H1 (cell line): ENCODE measurements at regions not wholly inside any gene's neighbourhood (a gene's known extent, or its start where the extent isn't known, plus 50 kb on each side); places are given as distances from the start of the nearest gene placed in this dataset.

Source experiments
- CTCF ChIA-PET: fragments of 300-600 bp; sonication (Branson Sonifier 250); formaldehyde crosslinking; loops from one replicate; lab custom pipeline; 2021; ENCODE audit not compliant: partially characterized antibody; lab: Charles Lee
- POLR2A ChIA-PET: fragments of 300-600 bp; sonication (Branson Sonifier 250); formaldehyde crosslinking; loops from one replicate; lab custom pipeline; 2021; ENCODE audit warnings: inconsistent platforms; ENCODE audit not compliant: partially characterized antibody; lab: Charles Lee
- DNase-seq, 2 experiments: peaks; one replicate each; pipeline versions ENCODE4 v3.0.0 to v3.0.0-alpha.2; 2010 to 2022; ENCODE audit warnings: low spot score in 2 of 2, low read depth in 1 of 2, mixed read lengths in 1 of 2
- FAIRE-seq: peaks from 2 replicates; lab custom pipeline; 2011; peaks lifted over from hg19 to GRCh38; lab: Jason Lieb, UNC
- H2AFZ ChIP-seq: 2 replicates; pipeline ENCODE4 v1.8.1; 2012; ENCODE audit warnings: low read length, inconsistent platforms
- H2AK5ac ChIP-seq: 2 replicates; pipeline ENCODE4 v1.6.1; 2013; ENCODE audit warnings: low read depth, low read length
- H2BK120ac ChIP-seq: replicated peaks from 2 replicates; pipeline ENCODE3; 2013; ENCODE audit warnings: low read depth, low read length, inconsistent platforms
- H2BK12ac ChIP-seq: 2 replicates; pipeline ENCODE4 v1.6.1; 2013; ENCODE audit warnings: low read depth, low read length
- H2BK15ac ChIP-seq: 2 replicates; pipeline ENCODE4 v1.6.1; 2013; ENCODE audit warnings: low read length
- H2BK20ac ChIP-seq: 2 replicates; pipeline ENCODE4 v1.6.1; 2013; ENCODE audit warnings: low read length
- H2BK5ac ChIP-seq: 2 replicates; pipeline ENCODE4 v1.6.1; 2013; ENCODE audit warnings: low read depth, low read length
- H3K14ac ChIP-seq: 2 replicates; pipeline ENCODE4 v1.6.1; 2013; ENCODE audit warnings: inconsistent platforms; ENCODE audit not compliant: insufficient read length
- H3K18ac ChIP-seq: 2 replicates; pipeline ENCODE4 v1.6.1; 2013; ENCODE audit warnings: low read length; ENCODE audit errors: extremely low read depth
- H3K23ac ChIP-seq: 2 replicates; pipeline ENCODE4 v1.6.1; 2013; ENCODE audit warnings: inconsistent platforms; ENCODE audit not compliant: insufficient read length
- H3K23me2 ChIP-seq: 2 replicates; pipeline ENCODE4 v1.6.1; 2013; ENCODE audit warnings: low read depth, low read length
- H3K27ac ChIP-seq: 2 replicates; pipeline ENCODE4 v1.6.1; 2011; ENCODE audit warnings: low read depth, low read length, inconsistent platforms
- H3K27me3 ChIP-seq, 4 experiments: replicated peaks in 1 of 4; 1 replicate in 1 of 4; 2 replicates in 3 of 4; pipeline versions ENCODE4 v1.6.1 to v1.8.1; 2011 to 2013; ENCODE audit warnings: low read length in 3 of 4, mild to moderate bottlenecking in 3 of 4, inconsistent platforms in 2 of 4, mixed read lengths in 2 of 4, moderate library complexity in 1 of 4; ENCODE audit not compliant: control insufficient read depth in 3 of 4, insufficient read depth in 3 of 4; ENCODE audit errors: extremely low read depth in 1 of 4
- H3K36me3 ChIP-seq, 4 experiments: 2 replicates each; pipeline versions ENCODE4 v1.6.1 to v1.8.1; 2011 to 2013; ENCODE audit warnings: mild to moderate bottlenecking in 4 of 4, low read length in 3 of 4, moderate library complexity in 2 of 4, control low read depth in 1 of 4, inconsistent platforms in 1 of 4; ENCODE audit not compliant: insufficient read depth in 4 of 4, control insufficient read depth in 2 of 4
- H3K4ac ChIP-seq: replicated peaks from 2 replicates; pipeline ENCODE3; 2013; ENCODE audit warnings: low read length, low read depth, mixed read lengths, inconsistent platforms; ENCODE audit not compliant: insufficient read length
- H3K4me1 ChIP-seq, 4 experiments: replicated peaks in 1 of 4; 1 replicate in 1 of 4; 2 replicates in 3 of 4; pipeline versions ENCODE4 v1.6.1 to v1.8.1; 2011 to 2013; ENCODE audit warnings: low read length in 3 of 4, inconsistent platforms in 2 of 4, mixed read lengths in 1 of 4; ENCODE audit not compliant: insufficient read depth in 4 of 4, control insufficient read depth in 3 of 4
- H3K4me2 ChIP-seq, 2 experiments: 2 replicates each; pipeline versions ENCODE4 v1.6.1 to v1.8.1; 2011 to 2013; ENCODE audit warnings: low read depth in 2 of 2, low read length in 2 of 2, control low read depth in 1 of 2, inconsistent platforms in 1 of 2, mild to moderate bottlenecking in 1 of 2; ENCODE audit not compliant: insufficient read depth in 1 of 2
- H3K4me3 ChIP-seq, 4 experiments: fragments of 200-600, 300-600 bp in 1 of 4; sonication (generic), shearing (Covaris generic), sonication (Bioruptor Twin) in 1 of 4; 2 replicates each; pipeline versions ENCODE4 v1.5.1 to v1.8.1; 2011 to 2016; ENCODE audit warnings: low read length in 4 of 4, low read depth in 3 of 4, control low read depth in 2 of 4, inconsistent platforms in 2 of 4, mild to moderate bottlenecking in 2 of 4, mixed read lengths in 1 of 4, moderate library complexity in 1 of 4; ENCODE audit not compliant: insufficient read depth in 2 of 4; ENCODE audit errors: extremely low read depth in 1 of 4
- H3K56ac ChIP-seq: replicated peaks from 2 replicates; pipeline ENCODE3; 2013; ENCODE audit warnings: low read depth, mild to moderate bottlenecking, mixed read lengths, low read length, inconsistent platforms; ENCODE audit not compliant: insufficient read length
- H3K79me1 ChIP-seq: 2 replicates; pipeline ENCODE4 v1.6.1; 2013; ENCODE audit warnings: low read depth, low read length, control low read depth
- H3K79me2 ChIP-seq, 2 experiments: 2 replicates each; pipeline versions ENCODE4 v1.6.1 to v1.8.1; 2012 to 2013; ENCODE audit warnings: low read length in 2 of 2, mild to moderate bottlenecking in 2 of 2, inconsistent platforms in 1 of 2; ENCODE audit not compliant: insufficient read depth in 2 of 2, control insufficient read depth in 1 of 2
- H3K9ac ChIP-seq, 4 experiments: replicated peaks in 1 of 4; 1 replicate in 1 of 4; 2 replicates in 3 of 4; pipeline versions ENCODE4 v1.6.1 to v1.8.1; 2011 to 2013; ENCODE audit warnings: low read depth in 3 of 4, low read length in 3 of 4, control low read depth in 2 of 4, mild to moderate bottlenecking in 2 of 4, moderate library complexity in 2 of 4, inconsistent platforms in 1 of 4; ENCODE audit errors: extremely low read depth in 1 of 4
- H3K9me3 ChIP-seq, 2 experiments: 2 replicates each; pipeline versions ENCODE4 v1.6.1 to v1.8.1; 2012 to 2013; ENCODE audit warnings: mild to moderate bottlenecking in 2 of 2, moderate library complexity in 2 of 2, control low read depth in 1 of 2, inconsistent platforms in 1 of 2, low read depth in 1 of 2, low read length in 1 of 2, mixed read lengths in 1 of 2; ENCODE audit not compliant: insufficient read depth in 2 of 2
- H4K20me1 ChIP-seq, 2 experiments: replicated peaks in 1 of 2; 2 replicates each; pipeline versions ENCODE3 to v1.8.1; 2011 to 2013; ENCODE audit warnings: inconsistent platforms in 2 of 2, low read length in 2 of 2, mild to moderate bottlenecking in 1 of 2; ENCODE audit not compliant: insufficient read depth in 2 of 2, control insufficient read depth in 1 of 2
- H4K5ac ChIP-seq: 2 replicates; pipeline ENCODE4 v1.6.1; 2013; ENCODE audit warnings: low read length, low read depth, mixed read lengths, inconsistent platforms; ENCODE audit not compliant: insufficient read length
- H4K8ac ChIP-seq: 2 replicates; pipeline ENCODE4 v1.8.0; 2013; ENCODE audit warnings: mild to moderate bottlenecking, moderate library complexity, low read length, inconsistent platforms; ENCODE audit not compliant: insufficient read depth; ENCODE audit errors: extremely low read depth
- H4K91ac ChIP-seq: replicated peaks from 2 replicates; pipeline ENCODE3; 2013; ENCODE audit warnings: low read length, mixed read lengths, inconsistent platforms; ENCODE audit not compliant: insufficient read length
- BCL11A ChIP-seq, 2 experiments: IDR thresholded peaks; one replicate each; pipeline ENCODE4 v1.6.1; 2011; ENCODE audit warnings: low read depth in 2 of 2, low read length in 2 of 2, mild to moderate bottlenecking in 2 of 2
- CBX5 ChIP-seq: fragments of 300-800, 300-1000 bp; sonication (generic); IDR thresholded peaks from 2 replicates; pipeline ENCODE4 v1.7.1; 2016; ENCODE audit warnings: antibody characterized with exemption, low read length, low read depth
- CEBPB ChIP-seq: IDR thresholded peaks from 2 replicates; pipeline ENCODE4 v1.6.1; 2012; ENCODE audit warnings: low read depth, low read length
- CREB1 ChIP-seq: IDR thresholded peaks from 2 replicates; pipeline ENCODE4 v1.6.1; 2012; ENCODE audit warnings: inconsistent platforms
- CTBP2 ChIP-seq: IDR thresholded peaks from 2 replicates; pipeline ENCODE4 v1.7.0; 2011; ENCODE audit warnings: borderline replicate concordance, mild to moderate bottlenecking, moderate library complexity, mixed read lengths, low read length; ENCODE audit not compliant: insufficient read depth, insufficient read length
- FOSL1 ChIP-seq: IDR thresholded peaks from 2 replicates; pipeline ENCODE4 v1.6.1; 2011; ENCODE audit warnings: mild to moderate bottlenecking, low read depth, low read length, moderate library complexity; ENCODE audit not compliant: insufficient read depth
- MAFK ChIP-seq: IDR thresholded peaks from 2 replicates; pipeline ENCODE4 v1.6.1; 2012; ENCODE audit warnings: low read depth, mild to moderate bottlenecking, improper control_type of control experiment, low read length
- MAX ChIP-seq: IDR thresholded peaks from 2 replicates; pipeline ENCODE4 v1.6.1; 2012; ENCODE audit warnings: inconsistent platforms
- NRF1 ChIP-seq: IDR thresholded peaks from 2 replicates; pipeline ENCODE4 v1.6.1; 2011; ENCODE audit warnings: mild to moderate bottlenecking, low read depth, low read length, improper control_type of control experiment
- POLR2AphosphoS5 ChIP-seq: IDR thresholded peaks from 2 replicates; pipeline ENCODE4 v1.6.1; 2011; ENCODE audit warnings: low read depth, low read length
- POU5F1 ChIP-seq: IDR thresholded peaks from 2 replicates; pipeline ENCODE4 v1.6.1; 2011; ENCODE audit warnings: low read depth, mild to moderate bottlenecking, low read length, moderate library complexity
- RFX5 ChIP-seq: IDR thresholded peaks from 2 replicates; pipeline ENCODE4 v1.6.1; 2011; ENCODE audit warnings: low read depth, low read length, improper control_type of control experiment, borderline replicate concordance
- SIRT6 ChIP-seq: IDR thresholded peaks from one replicate; pipeline ENCODE4 v1.7.1; 2012; ENCODE audit warnings: low read length, inconsistent platforms
- SP2 ChIP-seq: IDR thresholded peaks from 2 replicates; pipeline ENCODE4 v1.6.1; 2012; ENCODE audit warnings: mild to moderate bottlenecking, low read length, inconsistent platforms
- TBP ChIP-seq: IDR thresholded peaks from 2 replicates; pipeline ENCODE4 v1.6.1; 2011; ENCODE audit warnings: low read depth, low read length, improper control_type of control experiment
- TCF12 ChIP-seq: IDR thresholded peaks from 2 replicates; pipeline ENCODE4 v1.6.1; 2011; ENCODE audit warnings: low read depth, mild to moderate bottlenecking, low read length
- WGBS, 2 experiments: shearing (Covaris generic) in 1 of 2; methylation state at CpG; one replicate each; pipeline versions ENCODE4 v1.1.6 to v1.1.7; 2013 to 2015; ENCODE audit warnings: low lambda C conversion rate in 2 of 2, mixed read lengths in 2 of 2, inconsistent platforms in 1 of 2, low coverage in 1 of 2, missing lambda C conversion rate in 1 of 2; ENCODE audit not compliant: insufficient replicate concordance in 2 of 2, insufficient coverage in 1 of 2, insufficient read length in 1 of 2; ENCODE audit errors: extremely low coverage in 1 of 2, missing lambda C conversion rate in 1 of 2; 5-methylcytosine and 5-hydroxymethylcytosine counted together

GRCh38 chr11:37762079-37762478, 1164.0 kb upstream of the RAG2 start:
- TF ChIP-seq RFX5 (no peak), POLR2AphosphoS5 (no peak), CTBP2 (no peak), CREB1 (no peak), MAX (no peak), CBX5 (no peak), FOSL1 (no peak), SP2 (no peak), TCF12 (no peak), NRF1 (no peak), CEBPB (no peak), TBP (no peak), POU5F1 (no peak), SIRT6 (no peak), BCL11A (IDR thresholded peaks at IDR 0.05; ENCODE audit: low read depth in 2 of 2, low read length in 2 of 2) (no peak), MAFK (no peak)
- TF ChIP-seq, all 59 proteins: peak for 0
- Histone ChIP-seq H3K4ac (no peak overlapping the region), H3K4me1 (no peaks in the 10 kb centered on the region), H2AK5ac (no peak overlapping the region), H4K5ac (no peak overlapping the region), H3K14ac (no peak overlapping the region), H3K56ac (no peak overlapping the region), H2BK20ac (no peak overlapping the region), H3K23ac (no peak overlapping the region), H3K79me2 (no peaks in the 10 kb centered on the region), H2BK12ac (no peak overlapping the region), H3K27ac (no peak overlapping the region), H4K8ac (no peak overlapping the region), H3K36me3 (no peaks in the 10 kb centered on the region), H2BK5ac (no peak overlapping the region), H3K9ac (no peak overlapping the region), H3K27me3 (no peaks in the 10 kb centered on the region), H3K18ac (no peak overlapping the region), H2BK120ac (no peak overlapping the region), H2AFZ (no peak overlapping the region), H3K9me3 (no peaks in the 10 kb centered on the region), H3K23me2 (no peaks in the 10 kb centered on the region), H3K79me1 (no peaks in the 10 kb centered on the region), H3K4me3 (no peak overlapping the region), H4K20me1 (no peaks in the 10 kb centered on the region), H4K91ac (no peak overlapping the region), H3K4me2 (no peak overlapping the region), H2BK15ac (no peak overlapping the region)
- POLR2A ChIA-PET: no interaction called here
- FAIRE-seq (no peak), DNase-seq (no peak)
- CTCF ChIA-PET: no interaction called here
- 97% methylated on average over 3 of the region's 3 CpGs; no CpG with 5 or more reads in 1 of the 2 experiments for WGBS, 2 experiments
